ENCODE measurements at regions not wholly inside any gene's neighbourhood (a gene's known extent, or its start where the extent isn't known, plus 50 kb on each side); places are given as distances from the start of the nearest gene placed in this dataset.

DNA sequence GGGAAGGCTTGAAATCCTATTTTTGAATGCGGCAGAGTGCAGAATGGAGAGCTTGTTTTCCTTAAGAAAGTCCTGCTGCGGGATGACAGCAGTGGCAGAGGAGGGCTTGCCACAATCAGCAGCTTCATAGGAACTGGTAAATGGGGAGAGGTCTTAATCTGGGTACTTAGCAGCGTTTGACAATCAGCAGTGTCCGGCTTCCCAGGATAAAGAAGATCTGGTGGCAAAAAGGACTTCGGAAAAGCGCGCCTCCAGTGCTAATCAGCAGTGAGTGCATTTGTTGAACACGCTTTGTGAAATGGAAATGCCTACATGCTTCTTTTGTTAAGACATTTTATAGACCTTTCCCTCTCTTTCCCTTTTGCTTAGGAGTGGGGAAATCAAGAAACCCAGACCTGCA, 735.7 kb downstream of the QKI start:
- POLR2A ChIA-PET (ENCODE audit: unreplicated experiment): no interaction called here
- no peak overlapping the region for H3K27ac ChIP-seq (ENCODE audit: insufficient read depth, low read length)
- no peak overlapping the region for H2BK20ac ChIP-seq (ENCODE audit: low read depth, low read length)
- no peak overlapping the region for H2AK9ac ChIP-seq (replicated peaks; ENCODE audit: low read depth, low read length, poor library complexity)
- no peak overlapping the region for H3K4ac ChIP-seq (ENCODE audit: low read depth, low read length)
- H3K9me3 ChIP-seq (ENCODE audit: control insufficient read depth, insufficient read depth, low read length): peaks cover 11% of the 10 kb centered on the region
- H2AFZ ChIP-seq (replicated peaks; ENCODE audit: low read length, poor library complexity): no peak overlapping the region
- H4K91ac ChIP-seq (ENCODE audit: insufficient read depth, low read depth, low read length): no peak overlapping the region
- H3K9ac ChIP-seq (ENCODE audit: low read depth, low read length): no peak overlapping the region
- H2BK15ac ChIP-seq (ENCODE audit: low read depth, low read length): no peak overlapping the region
- CTCF ChIA-PET: no interaction called here
- H3K14ac ChIP-seq (replicated peaks; ENCODE audit: low read depth, low read length): no peak overlapping the region
- H4K20me1 ChIP-seq (ENCODE audit: insufficient read depth, low read length): no peaks in the 10 kb centered on the region
- 38% methylated on average over 2 of the region's 8 CpGs; no CpG with 5 or more reads in 1 of the 2 experiments for WGBS, 2 experiments (ENCODE audit: extremely low coverage in 2 of 2, insufficient read length in 1 of 2)
- no peak overlapping the region for H2BK5ac ChIP-seq (ENCODE audit: low read depth, low read length, poor library complexity, severe bottlenecking)
- no peak overlapping the region for H3K4me2 ChIP-seq (ENCODE audit: low read depth, low read length)
- no peak overlapping the region for H3K56ac ChIP-seq (ENCODE audit: extremely low read depth, insufficient read depth, low read length)
- in situ Hi-C loops (cut with MboI; ENCODE audit: low sequenced_read_pairs): no loop called here
- H3K4me1 ChIP-seq (ENCODE audit: control insufficient read depth, insufficient read depth, low read length): no peaks in the 10 kb centered on the region
- dilution Hi-C loops (cut with HindIII; ENCODE audit: low sequenced_read_pairs, unreplicated experiment): no loop called here
- no peaks in the 10 kb centered on the region for H3K9me1 ChIP-seq (ENCODE audit: insufficient read depth, low read length)
- intact Hi-C loops (cut with micrococcal nuclease): no loop called here
- no peaks in the 10 kb centered on the region for H3K79me1 ChIP-seq (ENCODE audit: low read depth in 1 of 2, low read length in 2 of 2)
- no peaks in the 10 kb centered on the region for H3K27me3 ChIP-seq (ENCODE audit: control insufficient read depth, insufficient read depth, low read length)
- DNase-seq (no peak), ATAC-seq (ENCODE audit: low read depth) (no peak)
- no peak overlapping the region for H3K23ac ChIP-seq (ENCODE audit: low read depth, low read length)
- H2BK120ac ChIP-seq (ENCODE audit: low read depth, low read length): no peak overlapping the region
- H4K8ac ChIP-seq (ENCODE audit: low read depth in 2 of 2, low read length in 2 of 2): no peak overlapping the region
- no peak for TF ChIP-seq MAZ (IDR thresholded peaks at IDR 0.05; ENCODE audit: borderline replicate concordance, low read depth, low read length)
- TF ChIP-seq RFX5 (IDR thresholded peaks at IDR 0.05; ENCODE audit: low read depth, low read length): no peak
- no peak for TF ChIP-seq CEBPB (IDR thresholded peaks at IDR 0.05; ENCODE audit: low read depth, low read length)
- no peak for TF ChIP-seq RAD21 (IDR thresholded peaks at IDR 0.05; ENCODE audit: low read length)
- no peak for TF ChIP-seq BHLHE40 (IDR thresholded peaks at IDR 0.05; ENCODE audit: low read depth, low read length)
- H4K5ac ChIP-seq (ENCODE audit: low read depth, low read length): no peak overlapping the region
- H2AK5ac ChIP-seq (ENCODE audit: low read depth, low read length): no peak overlapping the region
- BruUV-seq (replicated peaks): no TSS peak
- H3K18ac ChIP-seq (ENCODE audit: low read depth, low read length): no peak overlapping the region
- H3K36me3 ChIP-seq (ENCODE audit: control insufficient read depth, insufficient read depth, low read length): no peaks in the 10 kb centered on the region
- no peak overlapping the region for H3K4me3 ChIP-seq (ENCODE audit: insufficient read depth, low read depth, low read length)

All from IMR-90 (cell line).